Duodenal mucosa (tissue), 2 donors: ENCODE measurements at regions not wholly inside any gene's neighbourhood (a gene's known extent, or its start where the extent isn't known, plus 50 kb on each side); places are given as distances from the start of the nearest gene placed in this dataset.
"Not testable (repeated sequence)": the region's sequence is repeated elsewhere in the genome, so short reads cannot be mapped to it uniquely, and the experiment has no call there.

ENCODE experiments used
- H3K27ac ChIP-seq: one replicate; pipeline ENCODE4 v1.7.0; 2013; ENCODE audit warnings: low read depth, low read length
- H3K27me3 ChIP-seq, 2 donors: one replicate each; pipeline ENCODE4 v1.7.0; 2013; ENCODE audit warnings: low read length in 2 of 2, control low read depth in 1 of 2; ENCODE audit not compliant: insufficient read depth in 2 of 2, control insufficient read depth in 1 of 2
- H3K36me3 ChIP-seq, 2 donors: one replicate each; pipeline ENCODE4 v1.7.0; 2013; ENCODE audit warnings: low read length in 2 of 2, control low read depth in 1 of 2; ENCODE audit not compliant: insufficient read depth in 2 of 2, control insufficient read depth in 1 of 2
- H3K4me1 ChIP-seq, 2 donors: one replicate each; pipeline ENCODE4 v1.7.0; 2013; ENCODE audit warnings: low read length in 2 of 2, control low read depth in 1 of 2; ENCODE audit not compliant: insufficient read depth in 2 of 2, control insufficient read depth in 1 of 2
- H3K4me3 ChIP-seq, 2 donors: one replicate each; pipeline ENCODE4 v1.7.0; 2013; ENCODE audit warnings: low read length in 2 of 2, low read depth in 1 of 2
- H3K9ac ChIP-seq, 2 donors: one replicate each; pipeline ENCODE4 v1.7.0; 2013; ENCODE audit warnings: low read length in 2 of 2, low read depth in 1 of 2
- H3K9me3 ChIP-seq, 2 donors: one replicate each; pipeline ENCODE4 v1.7.0; 2013; ENCODE audit warnings: low read length in 2 of 2, control low read depth in 1 of 2; ENCODE audit not compliant: control insufficient read depth in 1 of 2

GRCh38 chr4:103948244-103949018 is 228.6 kb upstream of the TACR3 start:
- Histone ChIP-seq H3K4me3 (no peak overlapping the region), H3K27ac (no peak overlapping the region), H3K9ac (no peak overlapping the region), H3K9me3 (no peaks in the 10 kb centered on the region), H3K4me1 (no peaks in the 10 kb centered on the region), H3K36me3 (no peaks in the 10 kb centered on the region), H3K27me3 (no peaks in the 10 kb centered on the region)

GRCh38 chr4:103947617-103948016 is 227.8 kb upstream of the TACR3 start:
- Histone ChIP-seq H3K27me3 (no peaks in the 10 kb centered on the region), H3K4me1 (no peaks in the 10 kb centered on the region), H3K9me3 (no peaks in the 10 kb centered on the region), H3K9ac (no peak overlapping the region), H3K4me3 (no peak overlapping the region), H3K27ac (no peak overlapping the region), H3K36me3 (no peaks in the 10 kb centered on the region)

- H3K4me3 ChIP-seq, H3K27ac ChIP-seq, H3K4me1 ChIP-seq, H3K9me3 ChIP-seq, H3K36me3 ChIP-seq, H3K27me3 ChIP-seq, H3K9ac ChIP-seq: not testable (repeated sequence)
Measured at GRCh38 chr4:103946621-103947268, 227.0 kb upstream of the TACR3 start.

- H3K9me3 ChIP-seq: no peaks in the 10 kb centered on the region
- H3K4me1 ChIP-seq: no peaks in the 10 kb centered on the region
- no peaks in the 10 kb centered on the region for H3K27me3 ChIP-seq
- H3K4me3 ChIP-seq: no peak overlapping the region
- no peak overlapping the region for H3K9ac ChIP-seq
- H3K36me3 ChIP-seq: no peaks in the 10 kb centered on the region
- no peak overlapping the region for H3K27ac ChIP-seq
Measured at GRCh38 chr4:103938488-103938887, 218.7 kb upstream of the TACR3 start.

- H3K27me3 ChIP-seq: no peaks in the 10 kb centered on the region
- H3K27ac ChIP-seq: no peak overlapping the region
- no peaks in the 10 kb centered on the region for H3K9me3 ChIP-seq
- H3K4me1 ChIP-seq: no peaks in the 10 kb centered on the region
- no peak overlapping the region for H3K4me3 ChIP-seq
- H3K36me3 ChIP-seq: no peaks in the 10 kb centered on the region
- H3K9ac ChIP-seq: no peak overlapping the region
Measured at GRCh38 chr4:103936653-103937145, 216.9 kb upstream of the TACR3 start.

GRCh38 chr4:103934178-103934789 is 214.5 kb upstream of the TACR3 start:
- Histone ChIP-seq H3K9me3 (no peaks in the 10 kb centered on the region), H3K36me3 (no peaks in the 10 kb centered on the region), H3K9ac (no peak overlapping the region)

GRCh38 chr4:103928370-103928769 is 208.6 kb upstream of the TACR3 start:
- Histone ChIP-seq H3K27ac (no peak overlapping the region), H3K4me3 (no peak overlapping the region), H3K4me1 (no peaks in the 10 kb centered on the region), H3K36me3 (no peaks in the 10 kb centered on the region), H3K27me3 (no peaks in the 10 kb centered on the region), H3K9me3 (no peaks in the 10 kb centered on the region), H3K9ac (no peak overlapping the region)

More at GRCh38 chr4:103934178-103934789, 214.5 kb upstream of the TACR3 start:
- Histone ChIP-seq H3K27me3 (no peaks in the 10 kb centered on the region), H3K4me1 (no peaks in the 10 kb centered on the region), H3K27ac (no peak overlapping the region), H3K4me3 (no peak overlapping the region)

- Histone ChIP-seq H3K4me3 (no peak overlapping the region), H3K9me3 (no peaks in the 10 kb centered on the region), H3K4me1 (no peaks in the 10 kb centered on the region), H3K27ac (no peak overlapping the region), H3K9ac (no peak overlapping the region), H3K36me3 (no peaks in the 10 kb centered on the region), H3K27me3 (no peaks in the 10 kb centered on the region)
Measured at GRCh38 chr4:103923551-103923950, 203.8 kb upstream of the TACR3 start.

GRCh38 chr4:103918214-103918613 is 198.4 kb upstream of the TACR3 start:
- no peaks in the 10 kb centered on the region for H3K27me3 ChIP-seq
- H3K4me1 ChIP-seq: no peaks in the 10 kb centered on the region
- no peak overlapping the region for H3K4me3 ChIP-seq
- H3K9ac ChIP-seq: no peak overlapping the region
- no peak overlapping the region for H3K27ac ChIP-seq
- H3K36me3 ChIP-seq: no peaks in the 10 kb centered on the region
- H3K9me3 ChIP-seq: no peaks in the 10 kb centered on the region

- H3K4me3 ChIP-seq: no peak overlapping the region
- no peak overlapping the region for H3K27ac ChIP-seq
- no peaks in the 10 kb centered on the region for H3K36me3 ChIP-seq
- no peak overlapping the region for H3K9ac ChIP-seq
- no peaks in the 10 kb centered on the region for H3K27me3 ChIP-seq
- no peaks in the 10 kb centered on the region for H3K9me3 ChIP-seq
- no peaks in the 10 kb centered on the region for H3K4me1 ChIP-seq
Measured at GRCh38 chr4:103915224-103915869, 195.6 kb upstream of the TACR3 start.
